NCI-H69 (cell line): ENCODE measurements at regions not wholly inside any gene's neighbourhood (a gene's known extent, or its start where the extent isn't known, plus 50 kb on each side); places are given as distances from the start of the nearest gene placed in this dataset.

Experiments
- DNase-seq: peaks from one replicate; lab custom pipeline; 2025; lab: John Stamatoyannopoulos, UW

DNA sequence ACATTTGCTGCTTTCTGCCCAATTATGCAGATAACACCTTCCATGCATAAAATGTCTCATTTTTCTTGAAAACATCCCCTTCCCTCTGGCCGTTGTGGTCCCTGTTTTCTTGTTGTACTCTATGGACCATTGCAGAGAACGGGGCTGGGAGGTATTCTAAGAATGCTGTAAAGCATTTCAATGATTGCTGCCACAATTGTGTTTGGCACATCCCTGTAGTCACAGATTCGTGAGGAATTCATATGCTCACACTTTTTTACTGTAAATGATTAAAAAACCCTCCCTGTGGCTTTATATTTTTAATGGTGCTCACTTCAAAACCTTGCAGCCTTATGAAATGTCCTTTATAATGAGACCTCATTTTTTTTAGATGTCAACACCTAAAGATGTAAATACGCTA is 207.2 kb upstream of the GBE1 start:
- no peak for DNase-seq

GRCh38 chr3:81967393-81967792 is 205.9 kb upstream of the GBE1 start:
- no peak for DNase-seq

GRCh38 chr3:81965696-81966095 is 204.3 kb upstream of the GBE1 start:
- DNase-seq: no peak

DNA sequence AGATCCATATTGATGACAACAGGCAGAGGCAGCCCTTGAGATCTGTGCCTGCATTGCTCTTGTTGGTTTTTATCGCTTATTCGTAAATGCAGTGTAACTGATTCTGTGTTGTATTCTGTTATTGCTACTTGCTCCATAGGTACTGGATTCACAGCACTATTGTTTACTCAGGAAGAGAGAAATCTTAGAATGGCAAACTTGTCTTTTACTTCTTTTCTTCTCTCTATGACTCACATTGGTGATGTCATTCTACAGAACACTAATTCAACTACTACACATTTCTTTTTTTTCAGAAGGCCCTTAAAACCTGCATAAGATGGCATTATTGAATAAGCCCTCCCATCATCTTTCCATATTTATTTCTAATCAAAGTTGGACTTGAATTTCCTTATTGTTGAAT is 201.0 kb upstream of the GBE1 start:
- DNase-seq: no peak

GRCh38 chr3:81958972-81959640 is 197.7 kb upstream of the GBE1 start:
- no peak for DNase-seq

GRCh38 chr3:81955878-81956277 is 194.4 kb upstream of the GBE1 start:
- DNase-seq: no peak

DNA sequence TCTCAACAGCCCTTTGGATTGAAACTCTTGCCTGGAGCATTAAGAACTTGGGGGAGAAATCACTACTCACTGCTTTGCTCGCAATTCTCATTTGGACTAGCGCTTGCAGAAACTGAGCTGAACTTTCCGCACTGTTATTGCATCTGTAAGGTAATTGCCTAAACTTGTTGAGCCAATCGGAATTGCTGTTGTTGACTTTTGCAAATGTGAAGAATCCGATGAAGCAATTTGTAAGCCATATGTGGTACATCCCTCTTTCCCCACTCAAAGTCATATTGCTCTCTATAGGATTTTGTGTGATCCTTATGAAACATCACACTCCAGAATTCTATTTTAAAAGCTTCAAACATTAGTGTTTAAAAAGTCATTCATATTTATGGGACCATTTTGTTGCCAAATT is 191.7 kb upstream of the GBE1 start:
- no peak for DNase-seq

DNA sequence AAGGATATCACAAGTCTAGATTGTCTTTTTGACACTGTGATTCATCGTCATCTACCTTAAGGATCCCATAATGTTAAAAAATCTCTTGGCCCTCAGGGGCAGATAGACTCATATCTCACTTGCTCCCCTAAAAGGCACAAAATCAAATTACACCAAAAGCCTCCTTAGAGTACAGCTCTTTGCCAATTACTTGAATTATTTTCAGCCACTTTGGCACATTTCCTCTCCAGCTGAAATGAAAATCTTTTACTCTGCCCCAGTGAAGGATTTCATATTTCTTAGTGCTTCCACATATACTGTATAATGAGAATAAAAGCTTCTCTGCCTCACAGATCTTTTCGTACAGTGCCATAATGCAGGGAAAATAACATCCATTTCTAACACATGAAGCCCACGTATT is 190.7 kb upstream of the GBE1 start:
- DNase-seq: no peak

DNA sequence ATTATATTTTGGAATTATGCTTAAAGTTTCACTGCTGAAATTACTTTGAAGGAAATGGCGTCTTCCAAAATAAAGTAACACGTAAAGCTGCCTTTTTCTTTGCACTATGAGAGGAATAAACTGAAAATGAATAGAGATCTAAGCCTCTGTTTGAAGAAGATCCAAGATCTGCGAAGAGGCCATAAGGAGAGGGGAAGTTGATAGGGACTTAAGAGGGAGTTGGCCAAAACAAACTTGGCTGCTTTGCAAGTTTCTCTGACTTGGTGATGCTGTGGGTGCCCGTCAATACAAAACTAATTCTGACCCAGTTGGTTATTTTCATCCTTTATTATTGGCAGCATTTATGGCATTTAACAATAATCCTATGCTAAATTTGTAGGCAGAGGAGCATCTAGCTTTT is 190.2 kb upstream of the GBE1 start:
- DNase-seq: no peak

DNA sequence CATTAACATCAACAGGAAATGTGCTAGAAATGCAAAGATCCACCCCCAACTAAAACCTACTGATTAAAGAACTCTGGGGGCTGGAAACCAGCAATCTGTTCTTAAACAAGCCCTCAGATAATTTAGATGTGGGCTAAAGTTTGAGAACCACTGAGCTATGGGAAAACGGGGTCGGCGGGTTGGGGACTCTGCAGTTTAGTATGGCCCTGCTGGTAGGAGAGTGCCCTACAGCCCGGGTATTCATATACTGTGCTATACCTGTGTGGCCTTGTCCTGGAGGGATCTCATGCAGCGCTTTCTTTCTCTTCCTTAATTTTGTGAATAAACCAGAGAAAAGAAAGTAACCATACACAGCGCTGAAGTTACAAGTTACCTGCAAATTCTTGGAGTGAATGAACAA is 189.7 kb upstream of the GBE1 start:
- no peak for DNase-seq

GRCh38 chr3:81947359-81947758 is 185.9 kb upstream of the GBE1 start:
- peak; percentile 3 for DNase-seq

- no peak for DNase-seq
Observed at GRCh38 chr3:81938681-81939080, 177.2 kb upstream of the GBE1 start.

GRCh38 chr3:81936817-81937216 is 175.4 kb upstream of the GBE1 start:
- no peak for DNase-seq

- DNase-seq: no peak
Observed at GRCh38 chr3:81932681-81933080, 171.2 kb upstream of the GBE1 start.

DNA sequence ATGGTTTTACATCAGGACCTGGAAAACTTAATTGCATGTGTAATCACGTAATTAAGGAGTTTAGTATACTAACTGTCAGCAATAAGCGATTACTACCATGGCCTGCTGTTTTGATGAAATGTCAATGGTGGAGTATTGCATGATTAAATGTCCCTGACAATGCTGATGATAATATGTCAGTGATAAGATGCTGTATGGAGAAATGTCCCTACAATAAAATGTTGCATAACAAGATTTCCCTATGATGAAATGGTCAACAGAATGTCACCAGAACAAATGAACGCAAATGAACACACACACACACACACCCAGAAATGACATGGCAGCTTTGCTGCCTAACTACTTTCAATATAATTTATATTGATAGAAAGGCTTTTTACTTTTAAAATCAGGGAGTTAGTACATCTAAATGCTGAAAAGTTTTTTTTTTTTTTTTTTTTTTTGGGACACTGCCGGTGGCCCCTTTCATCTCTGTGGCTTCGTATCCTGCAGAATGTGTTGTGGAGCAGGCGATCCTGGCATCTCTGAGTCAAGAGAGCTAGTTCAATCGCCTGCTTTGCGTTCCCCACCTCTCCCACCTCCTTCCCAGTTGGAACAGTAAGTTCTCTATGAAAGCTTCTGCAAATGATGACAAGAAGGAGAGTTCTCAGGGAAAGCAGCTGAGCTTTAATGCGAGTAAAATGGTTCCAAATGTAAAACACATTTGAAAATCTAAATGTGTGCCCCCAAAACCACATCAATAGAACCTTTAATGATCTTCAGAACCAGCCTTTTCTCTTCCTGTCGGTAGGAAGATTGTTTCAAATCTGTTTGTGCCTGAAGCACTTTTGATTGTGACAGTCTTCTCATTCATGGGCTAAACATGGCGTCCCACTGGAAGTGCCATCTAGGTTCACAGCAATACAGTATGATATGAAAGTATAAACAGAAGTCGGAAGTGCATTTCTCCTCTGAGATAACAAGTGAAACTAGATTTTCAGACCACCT is 170.1 kb upstream of the GBE1 start:
- peak; percentile 5 for DNase-seq

GRCh38 chr3:81929697-81930096 is 168.3 kb upstream of the GBE1 start:
- DNase-seq: peak; percentile 68

- DNase-seq: no peak
Observed at GRCh38 chr3:81927811-81928210, 166.4 kb upstream of the GBE1 start.

DNA sequence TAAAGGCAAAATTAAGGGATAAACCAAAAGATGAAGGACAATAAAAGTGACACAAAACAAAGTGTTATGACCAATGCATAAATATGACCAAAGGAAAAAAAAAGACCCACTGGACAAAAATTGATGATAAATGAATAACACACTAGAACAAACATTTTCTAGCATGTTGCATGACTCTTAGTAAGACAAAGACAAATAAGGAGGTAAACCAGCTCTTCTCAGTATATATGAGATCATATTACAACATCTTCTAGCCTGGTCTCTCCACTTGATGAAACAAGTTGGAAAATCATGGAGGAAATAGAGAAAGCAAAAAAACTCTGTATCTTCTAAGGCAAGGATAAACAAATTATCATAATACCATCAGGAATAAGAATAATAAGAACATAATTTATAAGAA is 163.9 kb upstream of the GBE1 start:
- DNase-seq: no peak

DNA sequence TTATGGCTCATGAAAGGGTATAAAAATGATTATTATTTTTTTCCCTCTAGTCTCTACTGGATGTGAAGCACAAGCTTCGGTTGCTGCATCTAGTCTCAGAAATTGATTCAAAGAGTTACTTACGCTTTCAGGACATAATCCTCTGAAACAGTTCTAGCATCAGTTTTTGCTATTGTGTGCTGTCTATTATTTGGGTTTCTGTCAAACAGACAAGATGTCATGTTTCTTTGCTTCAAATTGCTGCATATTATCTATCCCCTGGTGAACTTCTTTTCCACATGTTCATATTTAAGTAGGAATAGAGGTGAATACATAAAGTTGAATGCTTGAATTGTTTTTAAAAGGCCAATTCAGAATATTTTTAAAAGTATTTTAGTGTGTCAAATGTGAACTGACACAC is 161.6 kb upstream of the GBE1 start:
- DNase-seq: no peak

- DNase-seq: no peak
Observed at GRCh38 chr3:81922404-81922803, 161.0 kb upstream of the GBE1 start.

- peak; percentile 85 for DNase-seq
Observed at GRCh38 chr3:81920816-81921215, 159.4 kb upstream of the GBE1 start.

- DNase-seq: no peak
Observed at GRCh38 chr3:81916890-81917289, 155.4 kb upstream of the GBE1 start.

- peak; percentile 68 for DNase-seq
Observed at GRCh38 chr3:81913886-81914663, 152.6 kb upstream of the GBE1 start.
